HG03520 (cell line): ENCODE measurements at regions not wholly inside any gene's neighbourhood (a gene's known extent, or its start where the extent isn't known, plus 50 kb on each side); places are given as distances from the start of the nearest gene placed in this dataset.

Source experiments
- ATAC-seq: cut with Tn5 transposase; IDR thresholded peaks from one replicate; pipeline ENCODE4 v1.9.1; 2021; ENCODE audit warnings: mild to moderate bottlenecking, moderate library complexity; ENCODE audit not compliant: unreplicated experiment

DNA sequence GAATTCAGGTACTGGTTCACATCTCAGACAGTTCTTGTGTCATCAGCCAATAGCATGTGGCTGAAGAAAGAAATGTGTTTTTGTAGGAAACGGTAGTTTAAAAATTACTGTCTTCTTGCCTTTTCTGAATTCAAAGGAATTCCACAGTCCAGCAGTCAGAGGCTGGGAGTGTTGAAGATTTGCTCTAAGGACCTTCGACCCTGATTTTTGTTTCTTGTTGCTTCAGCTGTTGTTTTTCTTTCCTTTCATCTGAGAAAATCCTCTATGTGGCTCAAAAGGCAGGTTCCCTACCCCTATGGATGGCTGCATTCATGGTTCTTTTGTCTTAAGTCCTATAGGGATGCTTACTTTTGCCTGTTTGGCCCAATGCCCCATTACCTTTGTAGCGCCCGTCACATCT lies 304.9 kb downstream of the TMEM167A start:
- ATAC-seq = no peak

- ATAC-seq = no peak
These were observed 311.0 kb downstream of the TMEM167A start for GRCh38 chr5:82766206-82766605.

DNA sequence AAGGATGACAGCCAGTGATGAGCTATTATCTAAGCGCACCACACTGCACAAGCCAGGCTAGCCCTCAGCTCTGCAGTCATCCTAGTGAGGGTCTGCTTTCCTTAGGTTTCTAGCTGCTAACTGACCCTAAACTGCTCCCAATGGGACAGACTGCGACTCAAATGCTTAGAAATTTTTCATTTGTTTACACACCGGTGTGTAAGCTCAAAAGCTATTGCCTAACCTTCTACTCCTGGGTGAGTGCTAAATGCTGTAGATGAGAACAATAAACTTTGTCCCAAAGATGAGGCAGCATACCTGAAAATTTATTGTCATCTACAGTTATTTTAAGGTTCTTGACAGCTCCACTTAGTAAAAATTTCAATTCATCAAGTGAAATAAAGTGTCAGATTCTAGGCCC lies 311.4 kb downstream of the TMEM167A start:
- no peak for ATAC-seq

DNA sequence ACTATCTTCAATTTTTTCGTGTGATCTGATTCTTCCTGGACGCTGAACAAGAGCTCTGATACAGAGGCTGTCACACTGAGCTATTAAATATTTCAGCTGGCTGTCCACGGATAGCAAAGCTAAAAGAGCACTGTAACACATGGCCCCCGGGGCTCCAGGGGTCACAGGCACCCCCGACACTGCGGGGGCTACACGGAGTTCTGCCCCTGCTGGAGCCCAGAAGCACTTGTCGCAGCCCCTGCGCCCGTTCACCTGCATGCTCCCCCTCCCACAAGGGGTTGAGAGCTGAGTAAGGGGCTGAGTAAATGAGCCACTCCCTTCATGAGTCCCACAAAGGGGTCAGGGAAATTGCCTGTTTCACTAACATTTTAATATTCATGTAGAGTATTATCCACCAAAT lies 316.3 kb downstream of the TMEM167A start:
- ATAC-seq = no peak

DNA sequence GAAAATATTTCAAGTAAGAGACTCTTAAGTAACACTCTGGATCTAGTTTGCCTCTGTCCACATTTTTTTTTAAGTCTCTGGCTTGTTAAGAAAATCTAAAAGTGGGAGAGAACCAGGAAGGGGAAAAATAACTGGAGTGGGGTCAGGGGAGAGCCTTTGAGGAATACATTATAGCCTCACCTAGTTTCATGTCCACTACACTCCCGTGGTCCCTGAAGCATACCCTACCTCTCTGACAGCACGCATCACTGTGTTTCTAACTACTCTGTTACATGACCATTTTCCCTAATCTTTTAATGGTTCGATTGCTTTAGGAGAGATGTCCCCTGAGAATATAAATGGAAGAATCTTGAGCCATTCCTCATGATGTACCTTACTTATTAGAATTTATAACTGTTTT lies 318.3 kb downstream of the TMEM167A start:
- no peak for ATAC-seq

DNA sequence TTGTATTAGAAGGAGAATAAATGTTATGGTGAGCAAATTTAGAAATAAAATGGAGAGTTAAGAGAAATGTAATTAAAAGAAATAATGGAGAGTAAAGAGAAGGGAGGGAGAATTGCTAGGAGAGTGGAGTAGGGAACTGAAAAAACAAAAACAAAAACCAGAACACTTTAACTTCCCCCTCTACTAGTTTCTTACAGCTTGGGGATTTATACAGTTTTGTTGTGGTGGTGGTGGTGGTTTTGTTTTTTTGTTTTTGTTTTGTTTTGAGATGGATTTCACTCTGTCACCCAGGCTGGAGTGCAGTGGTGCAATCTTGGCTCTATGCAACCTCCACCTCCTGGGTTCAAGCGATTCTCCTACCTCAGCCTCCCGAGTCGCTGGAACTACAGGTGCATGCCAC lies 322.4 kb downstream of the TMEM167A start:
- ATAC-seq = peak; percentile 97

DNA sequence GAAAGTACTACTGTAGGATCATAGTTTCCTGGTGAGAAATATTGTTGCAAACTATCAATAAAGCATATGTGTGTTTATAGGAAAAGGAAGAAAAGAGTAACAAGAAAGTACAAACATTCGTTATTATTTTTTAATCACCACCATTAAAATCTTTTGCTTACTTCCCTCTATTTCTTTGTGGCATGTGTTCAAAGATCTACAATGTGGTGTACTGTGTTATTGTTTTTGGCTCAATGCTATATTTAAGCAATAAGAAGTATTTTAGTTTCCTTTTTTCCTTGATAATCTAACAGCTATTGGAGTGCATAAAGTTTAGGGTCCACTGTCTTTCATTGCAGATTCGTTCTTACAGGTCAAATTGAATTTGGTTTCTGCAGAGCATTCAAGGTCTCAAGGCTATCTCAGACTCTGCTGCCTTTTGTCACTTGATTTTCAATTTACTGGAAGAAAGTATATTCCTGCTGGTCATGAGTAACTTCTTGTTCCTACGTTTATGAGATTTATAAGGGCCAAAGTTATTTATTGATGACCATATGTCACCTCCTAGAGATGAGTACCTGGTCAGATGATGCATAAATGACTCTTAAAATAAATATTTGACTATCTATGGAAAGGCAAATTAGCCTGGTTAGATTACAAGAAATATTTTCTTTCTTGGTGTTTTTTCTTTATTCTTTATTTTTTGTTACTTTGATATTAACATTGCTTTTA lies 323.0 kb downstream of the TMEM167A start:
- no peak for ATAC-seq

DNA sequence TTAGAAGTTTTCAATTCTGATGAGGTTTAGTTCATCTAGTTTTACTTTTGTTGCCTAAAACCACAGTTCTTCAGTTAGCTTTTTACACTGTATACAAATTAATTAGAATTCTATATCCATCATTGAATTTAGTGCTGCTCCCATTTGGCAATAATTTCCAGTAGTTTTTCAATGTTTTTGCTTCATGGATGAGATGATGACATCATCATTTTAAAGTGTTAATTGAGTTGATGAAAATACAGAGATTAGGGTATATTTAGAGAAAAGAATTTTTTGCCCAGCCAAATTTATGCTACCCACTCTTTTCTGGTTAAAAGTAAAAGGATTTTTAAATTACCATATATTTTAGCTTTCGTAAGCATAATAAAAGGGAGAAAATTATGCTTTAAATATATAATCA lies 323.8 kb downstream of the TMEM167A start:
- no peak for ATAC-seq

DNA sequence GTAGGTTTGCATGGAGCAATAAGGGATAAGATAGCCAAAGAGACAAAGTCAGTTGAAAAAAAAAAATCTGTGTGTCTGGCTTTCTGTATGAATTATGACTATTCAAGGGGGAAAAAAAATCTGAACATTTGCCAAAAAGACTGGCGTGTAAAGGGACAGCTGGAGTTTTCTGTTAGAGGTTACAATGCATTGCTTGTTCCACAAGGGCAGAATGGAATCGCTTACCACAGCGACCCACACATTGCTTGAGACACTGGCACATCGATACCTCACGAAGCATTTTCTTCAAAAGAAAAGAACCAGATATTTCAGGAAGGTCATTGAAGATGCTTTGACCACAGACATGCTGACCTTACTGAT lies 327.8 kb downstream of the TMEM167A start:
- ATAC-seq = no peak

GRCh38 chr5:82748688-82749460 lies 328.3 kb downstream of the TMEM167A start:
- no peak for ATAC-seq

DNA sequence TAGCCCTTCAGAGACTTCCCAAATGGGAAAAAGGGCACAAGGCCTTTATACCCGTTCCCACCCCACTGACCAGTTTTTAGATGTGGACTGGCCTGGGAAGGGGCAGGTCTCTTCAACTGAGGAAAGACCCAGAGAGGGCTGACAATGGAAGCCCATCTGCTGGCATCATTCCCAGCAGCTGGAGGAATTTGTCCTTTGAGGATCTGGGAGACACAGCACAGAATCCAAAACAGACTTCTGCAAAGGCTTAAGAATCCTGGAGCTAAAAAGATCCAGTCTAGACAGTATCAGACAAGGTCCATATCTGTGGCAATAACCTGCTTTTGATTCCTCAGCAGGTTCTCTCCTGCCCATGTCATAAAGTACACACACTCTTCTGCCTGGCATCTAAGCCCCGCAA lies 329.2 kb downstream of the TMEM167A start:
- ATAC-seq = no peak

DNA sequence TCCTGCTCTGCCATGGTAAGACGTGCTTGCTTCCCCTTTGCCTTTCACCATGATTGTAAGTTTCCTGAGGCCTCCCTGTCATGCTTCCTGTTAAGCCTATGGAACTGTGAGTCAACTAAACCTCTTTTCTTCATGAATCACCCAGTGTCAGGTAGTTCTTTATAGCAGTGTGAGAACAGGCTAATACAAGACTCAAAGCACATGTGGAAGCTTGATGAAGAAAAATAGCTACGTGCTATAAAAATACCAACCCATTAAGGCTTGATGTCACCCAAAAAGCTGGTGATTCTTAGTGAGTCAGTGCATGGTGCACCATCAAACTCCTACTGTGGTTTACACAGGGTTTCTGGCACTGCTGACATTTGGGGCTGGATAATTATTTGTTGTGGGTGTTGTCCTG lies 332.2 kb downstream of the TMEM167A start:
- no peak for ATAC-seq

GRCh38 chr5:82738681-82739269 lies 338.4 kb downstream of the TMEM167A start:
- ATAC-seq = no peak

DNA sequence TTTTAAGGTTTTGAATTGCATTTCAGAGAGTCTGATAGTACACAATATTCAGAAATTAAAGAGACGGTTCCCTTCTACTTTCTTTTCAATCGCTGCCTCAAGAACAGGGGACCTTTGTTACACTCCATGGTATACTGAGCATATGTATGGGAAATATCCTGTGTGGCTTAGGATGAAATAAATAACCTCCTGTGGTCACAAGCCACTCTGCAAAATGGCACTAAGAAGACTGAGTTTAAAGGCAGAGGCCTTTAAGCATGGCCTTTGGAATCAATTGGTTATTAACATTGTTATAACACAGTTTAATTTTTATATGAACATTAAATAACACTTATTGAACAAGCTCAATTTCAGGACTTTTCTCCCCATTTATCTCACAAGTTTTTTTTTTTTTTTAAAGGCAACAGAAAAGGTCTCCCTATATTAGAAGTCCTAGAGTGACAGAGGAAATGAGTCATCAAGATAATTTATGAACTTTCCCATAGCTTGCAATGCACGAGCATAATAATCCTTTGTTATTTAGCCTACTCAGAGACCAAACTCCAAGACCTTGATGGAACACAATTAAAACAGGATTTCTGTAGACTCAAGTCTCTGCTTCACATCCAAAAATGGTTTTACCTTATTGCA lies 341.9 kb downstream of the TMEM167A start:
- ATAC-seq = no peak

DNA sequence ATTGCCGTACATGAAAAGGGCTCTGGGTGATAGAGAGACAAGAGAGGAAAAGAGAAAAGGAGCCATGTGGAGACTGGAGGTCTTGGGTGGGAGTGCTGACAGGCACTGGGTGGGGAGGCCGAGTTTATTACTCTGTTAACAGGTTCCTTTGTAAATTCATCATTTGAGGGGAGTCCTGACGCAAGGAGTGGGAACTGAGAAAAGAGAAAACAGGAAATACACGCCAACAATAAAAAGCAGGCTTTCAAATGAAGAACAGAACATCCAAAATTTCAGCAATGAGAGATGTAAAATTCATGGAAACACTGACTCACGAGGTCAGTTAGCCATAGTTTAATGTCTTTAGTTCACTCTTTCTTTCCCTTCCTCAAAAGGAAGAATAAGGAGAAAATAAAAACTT lies 342.8 kb downstream of the TMEM167A start:
- no peak for ATAC-seq

- ATAC-seq = no peak
These were observed 346.3 kb downstream of the TMEM167A start for GRCh38 chr5:82730913-82731312.

GRCh38 chr5:82728926-82729702 lies 348.1 kb downstream of the TMEM167A start:
- no peak for ATAC-seq

DNA sequence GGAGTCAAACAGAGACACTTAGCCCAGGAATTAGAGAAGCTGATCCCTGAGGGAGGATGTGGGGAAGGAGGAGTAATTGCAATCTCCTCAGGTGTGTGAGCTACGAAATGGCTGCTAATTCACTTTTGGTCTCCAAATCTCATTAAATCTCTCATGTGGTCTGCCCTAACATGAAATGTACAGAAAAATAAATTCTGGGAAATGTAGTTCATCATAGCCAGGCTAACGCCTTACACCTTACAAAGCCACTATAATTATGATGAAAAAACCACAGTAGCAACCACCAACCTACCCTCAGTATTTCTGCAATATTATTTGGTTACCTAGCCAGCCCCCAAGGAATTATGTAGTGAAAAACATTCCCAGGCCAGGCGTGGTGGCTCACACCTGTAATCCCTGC lies 354.0 kb downstream of the TMEM167A start:
- ATAC-seq = no peak

- ATAC-seq = no peak
These were observed 356.1 kb downstream of the TMEM167A start for GRCh38 chr5:82721087-82721410.

DNA sequence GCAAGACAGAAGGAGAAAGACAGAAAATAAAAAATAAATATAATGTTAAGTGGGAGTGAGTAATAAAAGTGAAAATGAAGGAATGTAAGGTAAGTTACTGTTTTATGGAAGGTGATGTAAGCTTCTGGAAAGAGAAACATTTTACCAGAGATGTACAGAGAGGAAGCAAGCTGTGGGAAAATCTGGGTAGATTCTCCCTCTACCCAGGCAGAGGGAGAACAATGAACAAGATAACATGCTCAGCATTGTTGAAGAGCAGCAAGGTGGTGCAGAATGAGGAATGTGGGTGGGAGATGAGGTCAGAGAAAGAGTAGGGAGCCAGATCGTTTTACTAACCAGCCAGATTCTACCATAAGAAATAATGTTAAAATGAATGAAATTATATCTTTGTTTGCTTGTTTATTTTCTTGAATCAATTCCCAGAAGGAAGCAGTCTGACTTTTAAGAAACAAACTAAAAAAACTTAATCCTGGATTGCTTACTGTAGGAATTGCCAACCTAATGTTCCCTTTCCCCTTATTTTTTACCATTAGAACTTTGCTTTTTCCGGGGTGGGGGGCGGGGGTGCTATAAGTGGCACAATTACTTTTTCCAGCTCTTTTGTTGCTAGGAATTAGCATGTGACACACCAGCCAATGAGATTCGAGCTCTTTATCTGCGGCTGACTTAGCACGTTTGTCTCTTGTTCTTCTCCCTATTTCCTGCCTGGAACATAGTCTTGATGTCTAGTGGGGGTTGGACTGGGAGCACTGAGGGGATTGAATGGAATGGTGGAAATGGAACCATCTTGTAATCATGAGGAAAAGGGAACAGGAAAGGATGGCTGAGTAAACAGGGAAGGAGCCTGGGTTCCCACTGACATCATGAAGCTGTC lies 356.7 kb downstream of the TMEM167A start:
- no peak for ATAC-seq
